Bronchial epithelial cell (primary cell): ENCODE measurements at regions not wholly inside any gene's neighbourhood (a gene's known extent, or its start where the extent isn't known, plus 50 kb on each side); places are given as distances from the start of the nearest gene placed in this dataset.
A peak's percentile ranks its signal among the peaks of the same experiment; 100 is the strongest.

Source experiments
- DNase-seq: peaks from one replicate; pipeline ENCODE4 v3.0.0-alpha.2; 2010; ENCODE audit warnings: low read depth
- FAIRE-seq: peaks from 2 replicates; lab custom pipeline; 2011; peaks lifted over from hg19 to GRCh38; lab: Jason Lieb, UNC
- H3K27me3 ChIP-seq: 2 replicates; pipeline ENCODE4 v1.5.1; 2011; ENCODE audit warnings: low read length; ENCODE audit not compliant: control insufficient read depth, insufficient read depth
- H3K36me3 ChIP-seq: 2 replicates; pipeline ENCODE4 v1.5.1; 2011; ENCODE audit warnings: low read length; ENCODE audit not compliant: control insufficient read depth, insufficient read depth
- H3K4me3 ChIP-seq: 2 replicates; pipeline ENCODE4 v1.5.1; 2011; ENCODE audit warnings: mild to moderate bottlenecking, low read depth, low read length, control low read depth
- TF ChIP-seq, protein P1 (sequence below): IDR thresholded peaks from 2 replicates; pipeline ENCODE4 v1.5.1; 2011; ENCODE audit warnings: mild to moderate bottlenecking, moderate library complexity, low read length, control low read depth, inconsistent platforms; ENCODE audit not compliant: insufficient read depth, severe bottlenecking

DNA sequence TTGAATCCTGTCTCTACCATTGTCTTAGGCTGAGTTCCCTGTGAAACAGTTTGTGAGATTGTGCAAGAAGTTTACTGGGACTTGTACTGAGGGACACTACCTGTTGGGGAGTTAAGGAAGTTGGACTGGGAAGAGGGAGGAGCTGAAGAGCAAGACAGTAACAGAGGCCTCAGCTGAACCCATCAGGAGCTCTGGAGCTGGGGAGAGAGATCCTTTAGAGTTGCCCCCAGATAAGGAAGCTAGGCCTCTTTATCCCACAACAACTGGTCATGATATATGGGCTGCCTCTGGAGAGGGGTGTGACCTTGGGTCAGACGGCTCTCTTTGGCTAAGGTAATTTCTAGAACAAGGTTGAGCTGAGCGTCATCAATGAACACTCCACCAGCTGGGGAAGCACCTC lies 137.8 kb upstream of the SLC4A4 start:
- H3K27me3 ChIP-seq, result no peaks in the 10 kb centered on the region
- TF ChIP-seq, protein P1, sequence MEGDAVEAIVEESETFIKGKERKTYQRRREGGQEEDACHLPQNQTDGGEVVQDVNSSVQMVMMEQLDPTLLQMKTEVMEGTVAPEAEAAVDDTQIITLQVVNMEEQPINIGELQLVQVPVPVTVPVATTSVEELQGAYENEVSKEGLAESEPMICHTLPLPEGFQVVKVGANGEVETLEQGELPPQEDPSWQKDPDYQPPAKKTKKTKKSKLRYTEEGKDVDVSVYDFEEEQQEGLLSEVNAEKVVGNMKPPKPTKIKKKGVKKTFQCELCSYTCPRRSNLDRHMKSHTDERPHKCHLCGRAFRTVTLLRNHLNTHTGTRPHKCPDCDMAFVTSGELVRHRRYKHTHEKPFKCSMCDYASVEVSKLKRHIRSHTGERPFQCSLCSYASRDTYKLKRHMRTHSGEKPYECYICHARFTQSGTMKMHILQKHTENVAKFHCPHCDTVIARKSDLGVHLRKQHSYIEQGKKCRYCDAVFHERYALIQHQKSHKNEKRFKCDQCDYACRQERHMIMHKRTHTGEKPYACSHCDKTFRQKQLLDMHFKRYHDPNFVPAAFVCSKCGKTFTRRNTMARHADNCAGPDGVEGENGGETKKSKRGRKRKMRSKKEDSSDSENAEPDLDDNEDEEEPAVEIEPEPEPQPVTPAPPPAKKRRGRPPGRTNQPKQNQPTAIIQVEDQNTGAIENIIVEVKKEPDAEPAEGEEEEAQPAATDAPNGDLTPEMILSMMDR, result no peak
- no peak for DNase-seq
- no peak overlapping the region for H3K4me3 ChIP-seq
- no peaks in the 10 kb centered on the region for H3K36me3 ChIP-seq
- no peak for FAIRE-seq

DNA sequence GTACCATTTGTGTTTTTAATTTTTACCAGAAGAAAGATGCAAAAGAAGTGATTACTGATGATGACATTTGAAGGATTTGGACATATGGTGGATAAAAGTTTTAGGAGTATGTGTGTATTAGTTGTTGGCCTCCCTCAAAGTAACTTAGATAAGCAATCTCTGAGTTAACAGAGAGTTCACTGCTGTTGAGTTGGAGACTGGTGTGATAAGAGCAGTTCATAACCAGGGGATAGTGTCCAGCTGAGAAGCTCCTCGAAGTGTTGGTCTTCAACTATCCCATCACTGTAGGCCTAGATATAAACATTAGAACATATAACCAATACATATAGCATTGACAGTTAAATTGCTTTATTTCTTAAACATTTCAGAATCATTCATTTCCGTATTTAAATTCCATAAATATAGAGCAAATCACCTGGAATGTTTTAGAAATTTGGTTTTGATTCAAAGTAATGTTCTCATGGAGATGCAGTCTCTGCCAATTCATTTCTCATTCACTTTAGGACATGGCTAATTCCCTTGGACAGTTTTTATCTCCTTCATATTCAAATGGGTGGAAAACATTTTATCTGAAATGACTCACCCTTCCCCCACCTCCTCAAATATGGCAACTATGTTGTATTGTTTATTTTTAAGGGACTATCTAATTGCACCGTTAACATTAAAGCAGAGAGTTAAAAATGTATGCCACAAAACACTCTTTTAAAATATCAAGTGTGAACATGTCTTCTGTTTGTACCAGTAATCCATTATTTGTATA lies 136.8 kb upstream of the SLC4A4 start:
- no peak overlapping the region for H3K4me3 ChIP-seq
- FAIRE-seq (no peak), DNase-seq (no peak)
- no peaks in the 10 kb centered on the region for H3K27me3 ChIP-seq
- no peaks in the 10 kb centered on the region for H3K36me3 ChIP-seq
- TF ChIP-seq, protein P1, result no peak

DNA sequence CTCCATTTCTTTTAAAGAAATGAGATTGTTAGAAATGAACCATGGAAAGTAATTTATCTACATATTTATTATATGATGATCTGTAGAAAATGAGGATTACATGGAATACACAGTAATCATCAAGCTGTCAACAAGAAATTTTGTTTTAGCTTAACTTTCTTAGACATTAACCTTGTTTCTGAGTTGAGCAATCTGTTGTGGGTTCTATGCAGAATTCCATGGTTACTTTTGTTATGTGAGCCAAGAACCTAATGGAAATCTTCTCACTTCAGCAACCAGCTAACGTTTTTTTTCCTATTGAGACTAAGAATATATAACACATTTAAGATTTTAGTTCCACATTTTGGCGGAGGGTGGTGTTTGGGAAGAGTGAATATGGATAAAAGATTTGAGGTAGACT lies 136.1 kb upstream of the SLC4A4 start:
- Histone ChIP-seq H3K27me3 (no peaks in the 10 kb centered on the region), H3K36me3 (no peaks in the 10 kb centered on the region), H3K4me3 (no peak overlapping the region)
- FAIRE-seq, result no peak
- DNase-seq, result no peak
- TF ChIP-seq, protein P1, result no peak

DNA sequence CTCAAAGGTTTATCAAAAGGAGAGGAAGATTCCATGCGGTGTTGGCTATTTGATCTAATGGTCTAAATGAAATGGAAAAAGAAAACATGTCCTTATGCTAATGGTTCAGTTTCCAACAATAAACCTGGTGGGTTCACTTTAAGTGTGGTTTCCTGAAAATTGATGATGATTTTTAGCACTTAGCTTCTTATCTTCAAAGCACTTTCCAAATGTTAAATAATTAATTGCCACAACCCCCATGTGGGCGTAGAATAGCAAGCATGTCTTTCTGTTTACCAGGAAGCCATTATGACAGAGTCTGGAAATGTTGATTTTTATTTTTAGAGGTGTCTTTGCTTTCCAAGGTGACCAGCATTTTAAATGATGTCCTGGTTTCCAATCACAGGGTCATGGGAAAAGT lies 134.8 kb upstream of the SLC4A4 start:
- Histone ChIP-seq H3K27me3 (no peaks in the 10 kb centered on the region), H3K36me3 (no peaks in the 10 kb centered on the region), H3K4me3 (no peak overlapping the region)
- DNase-seq (no peak), FAIRE-seq (no peak)
- TF ChIP-seq, protein P1, result no peak

DNA sequence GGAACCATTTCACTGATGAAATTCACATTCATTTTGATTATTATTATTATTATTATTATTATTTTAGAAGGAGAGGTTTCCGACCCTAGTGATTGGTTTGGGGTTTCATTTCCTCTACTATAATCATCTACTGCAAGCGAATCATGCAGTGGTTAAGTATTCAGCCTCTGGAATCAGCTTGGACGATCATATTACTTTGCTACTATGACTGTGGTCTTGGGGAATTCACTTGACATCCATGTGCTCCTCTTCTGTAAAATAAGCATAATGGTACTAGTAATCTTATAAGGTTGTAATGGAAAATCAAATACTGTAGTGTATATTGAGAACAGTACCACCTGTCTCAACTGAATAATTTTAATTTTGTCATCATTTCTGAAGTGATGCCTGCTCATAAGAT lies 132.1 kb upstream of the SLC4A4 start:
- no peaks in the 10 kb centered on the region for H3K27me3 ChIP-seq
- no peak overlapping the region for H3K4me3 ChIP-seq
- DNase-seq (no peak), FAIRE-seq (no peak)
- H3K36me3 ChIP-seq, result no peaks in the 10 kb centered on the region
- TF ChIP-seq, protein P1, result no peak

DNA sequence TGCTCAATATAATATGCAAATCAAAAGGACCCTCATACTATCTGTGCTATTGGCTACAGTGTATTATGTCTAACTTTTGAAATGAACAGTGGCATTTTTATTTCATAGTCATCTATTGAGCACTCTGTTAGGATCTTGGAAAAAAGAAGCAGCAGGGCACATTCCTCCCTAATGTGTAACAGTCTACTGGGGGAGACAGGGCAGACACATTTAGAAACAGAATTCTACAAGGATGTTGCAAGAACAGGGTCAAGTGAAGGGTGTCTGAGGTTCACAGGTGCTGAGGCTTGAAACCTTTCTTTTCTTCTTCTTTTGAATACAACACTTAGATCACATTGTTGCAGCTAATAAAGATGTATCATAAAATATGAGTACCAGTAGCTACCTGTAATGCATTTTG lies 129.7 kb upstream of the SLC4A4 start:
- Histone ChIP-seq H3K27me3 (no peaks in the 10 kb centered on the region), H3K36me3 (no peaks in the 10 kb centered on the region), H3K4me3 (no peak overlapping the region)
- FAIRE-seq (no peak), DNase-seq (peak; percentile 45)
- TF ChIP-seq, protein P1, result no peak
